ENCODE measurements at regions not wholly inside any gene's neighbourhood (a gene's known extent, or its start where the extent isn't known, plus 50 kb on each side); places are given as distances from the start of the nearest gene placed in this dataset.

GRCh38 chr2:225340923-225341322, 58.6 kb upstream of the NYAP2 start:
- FAIRE-seq (no peak), DNase-seq (ENCODE audit: insufficient read length, low spot score) (no peak)

GRCh38 chr2:225337183-225337582, 62.3 kb upstream of the NYAP2 start:
- FAIRE-seq = no peak
- DNase-seq (ENCODE audit: insufficient read length, low spot score) = no peak

GRCh38 chr2:225334514-225334913, 65.0 kb upstream of the NYAP2 start:
- FAIRE-seq (no peak), DNase-seq (ENCODE audit: insufficient read length, low spot score) (no peak)

- no peak for DNase-seq (ENCODE audit: insufficient read length, low spot score)
- FAIRE-seq = no peak
Observed at GRCh38 chr2:225328192-225328591, 71.3 kb upstream of the NYAP2 start.

GRCh38 chr2:225326969-225327368, 72.5 kb upstream of the NYAP2 start:
- FAIRE-seq (no peak), DNase-seq (ENCODE audit: insufficient read length, low spot score) (no peak)

GRCh38 chr2:225319872-225320271, 79.6 kb upstream of the NYAP2 start:
- no peak for FAIRE-seq
- DNase-seq (ENCODE audit: insufficient read length, low spot score) = no peak

- FAIRE-seq (no peak), DNase-seq (ENCODE audit: insufficient read length, low spot score) (no peak)
Observed at GRCh38 chr2:225318440-225318839, 81.1 kb upstream of the NYAP2 start.

- FAIRE-seq = no peak
Observed at GRCh38 chr2:225317186-225317585, 82.3 kb upstream of the NYAP2 start.

GRCh38 chr2:225310745-225311144, 88.8 kb upstream of the NYAP2 start:
- no peak for FAIRE-seq
- DNase-seq (ENCODE audit: insufficient read length, low spot score) = no peak

More at GRCh38 chr2:225317186-225317585, 82.3 kb upstream of the NYAP2 start:
- DNase-seq (ENCODE audit: insufficient read length, low spot score) = no peak

GRCh38 chr2:225309516-225309915, 90.0 kb upstream of the NYAP2 start:
- FAIRE-seq (no peak), DNase-seq (ENCODE audit: insufficient read length, low spot score) (no peak)

- FAIRE-seq (no peak), DNase-seq (ENCODE audit: insufficient read length, low spot score) (no peak)
Observed at GRCh38 chr2:225296951-225297350, 102.6 kb upstream of the NYAP2 start.

GRCh38 chr2:225295102-225295501, 104.4 kb upstream of the NYAP2 start:
- DNase-seq (ENCODE audit: insufficient read length, low spot score) (no peak), FAIRE-seq (no peak)

GRCh38 chr2:225293638-225294037, 105.9 kb upstream of the NYAP2 start:
- FAIRE-seq (no peak), DNase-seq (ENCODE audit: insufficient read length, low spot score) (no peak)

GRCh38 chr2:225290757-225291400, 108.6 kb upstream of the NYAP2 start:
- FAIRE-seq (no peak), DNase-seq (ENCODE audit: insufficient read length, low spot score) (no peak)

- FAIRE-seq (no peak), DNase-seq (ENCODE audit: insufficient read length, low spot score) (no peak)
Observed at GRCh38 chr2:225289659-225290058, 109.9 kb upstream of the NYAP2 start.

GRCh38 chr2:225288986-225289385, 110.5 kb upstream of the NYAP2 start:
- no peak for FAIRE-seq

GRCh38 chr2:225282858-225283710, 116.4 kb upstream of the NYAP2 start:
- peak; percentile 93 for FAIRE-seq
- peak; percentile 6 for DNase-seq (ENCODE audit: insufficient read length, low spot score)

More at GRCh38 chr2:225288986-225289385, 110.5 kb upstream of the NYAP2 start:
- no peak for DNase-seq (ENCODE audit: insufficient read length, low spot score)

GRCh38 chr2:225276207-225276606, 123.3 kb upstream of the NYAP2 start:
- FAIRE-seq (peak; percentile 84), DNase-seq (ENCODE audit: insufficient read length, low spot score) (no peak)

GRCh38 chr2:225275443-225275842, 124.1 kb upstream of the NYAP2 start:
- DNase-seq (ENCODE audit: insufficient read length, low spot score) (no peak), FAIRE-seq (peak; percentile 48)

GRCh38 chr2:225274751-225275150, 124.8 kb upstream of the NYAP2 start:
- FAIRE-seq (no peak), DNase-seq (ENCODE audit: insufficient read length, low spot score) (no peak)

- FAIRE-seq = no peak
Observed at GRCh38 chr2:225272173-225272572, 127.3 kb upstream of the NYAP2 start.

GRCh38 chr2:225270861-225271260, 128.6 kb upstream of the NYAP2 start:
- FAIRE-seq (peak; percentile 93), DNase-seq (ENCODE audit: insufficient read length, low spot score) (peak; percentile 22)

More at GRCh38 chr2:225272173-225272572, 127.3 kb upstream of the NYAP2 start:
- no peak for DNase-seq (ENCODE audit: insufficient read length, low spot score)
